ENCODE measurements at regions not wholly inside any gene's neighbourhood (a gene's known extent, or its start where the extent isn't known, plus 50 kb on each side); places are given as distances from the start of the nearest gene placed in this dataset.

GRCh38 chr6:74091794-74092157, 395.8 kb downstream of the CD109 start:
- no peaks in the 10 kb centered on the region for H3K4me1 ChIP-seq (ENCODE audit: control insufficient read depth, low read length)
- H3F3A ChIP-seq (ENCODE audit: control insufficient read depth, insufficient read depth), result no peaks in the 10 kb centered on the region
- no peaks in the 10 kb centered on the region for H3K36me3 ChIP-seq (ENCODE audit: control insufficient read depth, low read length)
- no peak overlapping the region for H3K4me2 ChIP-seq (ENCODE audit: low read length)
- no peaks in the 10 kb centered on the region for H4K20me1 ChIP-seq (ENCODE audit: control insufficient read depth, insufficient read depth, low read depth, low read length)
- H3K27me3 ChIP-seq (ENCODE audit: control insufficient read depth, low read length), result no peaks in the 10 kb centered on the region
- no peak for TF ChIP-seq CTCF (IDR thresholded peaks at IDR 0.05; ENCODE audit: low read depth, low read length, poor library complexity, severe bottlenecking)
- TF ChIP-seq EZH2phosphoT487 (IDR thresholded peaks at IDR 0.05; ENCODE audit: borderline replicate concordance, low read length), result no peak
- no peaks in the 10 kb centered on the region for H3K79me2 ChIP-seq (ENCODE audit: control insufficient read depth, low read length)
- H3K9me2 ChIP-seq (replicated peaks; ENCODE audit: control insufficient read depth, low read length), result no peaks in the 10 kb centered on the region
- H3K4me3 ChIP-seq (ENCODE audit: low read length), result no peak overlapping the region
- no peaks in the 10 kb centered on the region for H3K9me3 ChIP-seq (ENCODE audit: control insufficient read depth, insufficient read depth, low read length)
- H3K27ac ChIP-seq (ENCODE audit: low read depth, low read length), result no peak overlapping the region

- Histone ChIP-seq H3K9me3 (ENCODE audit: control insufficient read depth, insufficient read depth, low read length) (no peaks in the 10 kb centered on the region), H3F3A (ENCODE audit: control insufficient read depth, insufficient read depth) (no peaks in the 10 kb centered on the region), H3K4me2 (ENCODE audit: low read length) (no peak overlapping the region), H3K9me2 (replicated peaks; ENCODE audit: control insufficient read depth, low read length) (no peaks in the 10 kb centered on the region), H3K79me2 (ENCODE audit: control insufficient read depth, low read length) (no peaks in the 10 kb centered on the region), H3K4me1 (ENCODE audit: control insufficient read depth, low read length) (no peaks in the 10 kb centered on the region), H3K36me3 (ENCODE audit: control insufficient read depth, low read length) (no peaks in the 10 kb centered on the region), H3K27me3 (ENCODE audit: control insufficient read depth, low read length) (no peaks in the 10 kb centered on the region), H3K27ac (ENCODE audit: low read depth, low read length) (no peak overlapping the region), H3K4me3 (ENCODE audit: low read length) (no peak overlapping the region), H4K20me1 (ENCODE audit: control insufficient read depth, insufficient read depth, low read depth, low read length) (no peaks in the 10 kb centered on the region)
- TF ChIP-seq EZH2phosphoT487 (IDR thresholded peaks at IDR 0.05; ENCODE audit: borderline replicate concordance, low read length) (no peak), CTCF (IDR thresholded peaks at IDR 0.05; ENCODE audit: low read depth, low read length, poor library complexity, severe bottlenecking) (peak; percentile 84)
Observed at GRCh38 chr6:74091136-74091793, 395.3 kb downstream of the CD109 start.

GRCh38 chr6:74087899-74088298, 391.9 kb downstream of the CD109 start:
- H3K27me3 ChIP-seq (ENCODE audit: control insufficient read depth, low read length), result no peaks in the 10 kb centered on the region
- no peaks in the 10 kb centered on the region for H3K79me2 ChIP-seq (ENCODE audit: control insufficient read depth, low read length)
- no peaks in the 10 kb centered on the region for H3K9me2 ChIP-seq (replicated peaks; ENCODE audit: control insufficient read depth, low read length)
- H3K4me3 ChIP-seq (ENCODE audit: low read length), result no peak overlapping the region
- no peaks in the 10 kb centered on the region for H3F3A ChIP-seq (ENCODE audit: control insufficient read depth, insufficient read depth)
- H3K4me2 ChIP-seq (ENCODE audit: low read length), result no peak overlapping the region
- no peaks in the 10 kb centered on the region for H3K4me1 ChIP-seq (ENCODE audit: control insufficient read depth, low read length)
- H3K27ac ChIP-seq (ENCODE audit: low read depth, low read length), result no peak overlapping the region
- no peaks in the 10 kb centered on the region for H3K36me3 ChIP-seq (ENCODE audit: control insufficient read depth, low read length)
- no peaks in the 10 kb centered on the region for H4K20me1 ChIP-seq (ENCODE audit: control insufficient read depth, insufficient read depth, low read depth, low read length)
- TF ChIP-seq EZH2phosphoT487 (IDR thresholded peaks at IDR 0.05; ENCODE audit: borderline replicate concordance, low read length) (no peak), CTCF (IDR thresholded peaks at IDR 0.05; ENCODE audit: low read depth, low read length, poor library complexity, severe bottlenecking) (no peak)
- no peaks in the 10 kb centered on the region for H3K9me3 ChIP-seq (ENCODE audit: control insufficient read depth, insufficient read depth, low read length)
